ENCODE measurements at regions not wholly inside any gene's neighbourhood (a gene's known extent, or its start where the extent isn't known, plus 50 kb on each side); places are given as distances from the start of the nearest gene placed in this dataset.

DNA sequence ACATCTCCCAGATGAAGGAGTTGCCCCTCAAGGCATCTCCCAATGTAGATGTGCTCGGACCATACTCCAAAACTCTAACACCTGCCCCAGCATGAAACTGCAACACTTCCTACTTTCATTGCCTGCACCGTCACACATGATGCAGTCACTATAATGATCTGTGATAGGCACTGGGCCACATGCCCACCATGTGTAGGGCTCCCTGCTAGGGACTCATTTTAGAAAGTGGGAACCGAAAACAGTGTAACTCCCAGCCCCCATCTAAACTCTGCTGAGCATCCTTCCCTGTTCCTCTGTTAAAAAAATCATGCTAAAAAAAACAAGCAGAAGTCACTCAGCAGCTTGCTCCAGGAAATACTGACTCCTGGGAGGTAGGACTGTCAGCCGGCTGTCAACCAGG, 496.1 kb upstream of the RAB6C start:
- ChIA-PET CTCF (no interaction called here), POLR2A (no interaction called here)
- BruUV-seq (replicated peaks): no TSS peak
- TF ChIP-seq JUN (IDR thresholded peaks at IDR 0.05; ENCODE audit: borderline replicate concordance, insufficient read depth, insufficient read length, low read depth): no peak
- no peak overlapping the region for H3K4me3 ChIP-seq (replicated peaks in 1 of 3; ENCODE audit: insufficient read depth in 1 of 3, low read depth in 1 of 3, low read length in 3 of 3)
- no peaks in the 10 kb centered on the region for H3K27me3 ChIP-seq (ENCODE audit: control insufficient read depth in 2 of 2, insufficient read depth in 2 of 2, low read length in 2 of 2)
- dilution Hi-C loops (cut with MboI; ENCODE audit: extremely low pct_ligation_motif_present, low sequenced_read_pairs): no loop called here
- no peak for FAIRE-seq
- no peaks in the 10 kb centered on the region for H4K20me1 ChIP-seq (replicated peaks; ENCODE audit: control insufficient read depth, extremely low read depth, insufficient read depth, low read length)
- H3K4me2 ChIP-seq (ENCODE audit: insufficient read depth, low read length): no peak overlapping the region
- H3K36me3 ChIP-seq (ENCODE audit: control insufficient read depth in 2 of 2, extremely low read depth in 1 of 2, insufficient read depth in 2 of 2, low read length in 2 of 2): no peaks in the 10 kb centered on the region
- intact Hi-C loops (cut with micrococcal nuclease): no loop called here
- no peaks in the 10 kb centered on the region for H3K9me1 ChIP-seq (replicated peaks; ENCODE audit: control insufficient read depth, extremely low read depth, insufficient read depth, low read length)
- H3K27ac ChIP-seq (ENCODE audit: insufficient read depth, low read depth, low read length): no peak overlapping the region
- no peaks in the 10 kb centered on the region for H3K79me2 ChIP-seq (ENCODE audit: control insufficient read depth, insufficient read depth, low read length)
- DNase-seq (ENCODE audit: low read depth, low spot score): no peak
- H2AFZ ChIP-seq (ENCODE audit: low read depth, low read length): no peak overlapping the region
- H3K9me3 ChIP-seq (replicated peaks; ENCODE audit: control insufficient read depth, insufficient read depth, low read length): no peaks in the 10 kb centered on the region
- H3K9ac ChIP-seq (replicated peaks; ENCODE audit: extremely low read depth, insufficient read depth, low read length): no peak overlapping the region
- H3K4me1 ChIP-seq (ENCODE audit: control insufficient read depth, extremely low read depth, insufficient read depth, low read length): no peaks in the 10 kb centered on the region

GRCh38 chr2:129484999-129485897, 494.2 kb upstream of the RAB6C start:
- no peaks in the 10 kb centered on the region for H3K4me1 ChIP-seq (ENCODE audit: control insufficient read depth, extremely low read depth, insufficient read depth, low read length)
- no peaks in the 10 kb centered on the region for H3K9me3 ChIP-seq (replicated peaks; ENCODE audit: control insufficient read depth, insufficient read depth, low read length)
- CTCF ChIA-PET: no interaction called here
- TF ChIP-seq, protein P1, sequence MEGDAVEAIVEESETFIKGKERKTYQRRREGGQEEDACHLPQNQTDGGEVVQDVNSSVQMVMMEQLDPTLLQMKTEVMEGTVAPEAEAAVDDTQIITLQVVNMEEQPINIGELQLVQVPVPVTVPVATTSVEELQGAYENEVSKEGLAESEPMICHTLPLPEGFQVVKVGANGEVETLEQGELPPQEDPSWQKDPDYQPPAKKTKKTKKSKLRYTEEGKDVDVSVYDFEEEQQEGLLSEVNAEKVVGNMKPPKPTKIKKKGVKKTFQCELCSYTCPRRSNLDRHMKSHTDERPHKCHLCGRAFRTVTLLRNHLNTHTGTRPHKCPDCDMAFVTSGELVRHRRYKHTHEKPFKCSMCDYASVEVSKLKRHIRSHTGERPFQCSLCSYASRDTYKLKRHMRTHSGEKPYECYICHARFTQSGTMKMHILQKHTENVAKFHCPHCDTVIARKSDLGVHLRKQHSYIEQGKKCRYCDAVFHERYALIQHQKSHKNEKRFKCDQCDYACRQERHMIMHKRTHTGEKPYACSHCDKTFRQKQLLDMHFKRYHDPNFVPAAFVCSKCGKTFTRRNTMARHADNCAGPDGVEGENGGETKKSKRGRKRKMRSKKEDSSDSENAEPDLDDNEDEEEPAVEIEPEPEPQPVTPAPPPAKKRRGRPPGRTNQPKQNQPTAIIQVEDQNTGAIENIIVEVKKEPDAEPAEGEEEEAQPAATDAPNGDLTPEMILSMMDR (IDR thresholded peaks at IDR 0.05; ENCODE audit: extremely low read depth in 1 of 2, insufficient read depth in 1 of 2, low read depth in 1 of 2, low read length in 2 of 2): no peak
- TF ChIP-seq EZH2 (IDR thresholded peaks at IDR 0.05; ENCODE audit: borderline replicate concordance, low read depth, low read length, severe bottlenecking): no peak
- no peak for TF ChIP-seq JUN (IDR thresholded peaks at IDR 0.05; ENCODE audit: borderline replicate concordance, insufficient read depth, insufficient read length, low read depth)
- no peak for TF ChIP-seq POLR2AphosphoS5 (IDR thresholded peaks at IDR 0.05; ENCODE audit: insufficient read depth, low read depth, low read length)
- TF ChIP-seq GATA2 (IDR thresholded peaks at IDR 0.05; ENCODE audit: insufficient read depth, insufficient read length, low read depth, low read length): no peak
- TF ChIP-seq MAX (IDR thresholded peaks at IDR 0.05; ENCODE audit: insufficient read depth, insufficient read length): no peak
- TF ChIP-seq FOS (IDR thresholded peaks at IDR 0.05; ENCODE audit: borderline replicate concordance, insufficient read depth, low read length): no peak
- no peak for TF ChIP-seq MYC (IDR thresholded peaks at IDR 0.05; ENCODE audit: low read depth, low read length)
- no peak for TF ChIP-seq POLR2A (IDR thresholded peaks at IDR 0.05; ENCODE audit: low read depth, low read length)
- FAIRE-seq (no peak), DNase-seq (ENCODE audit: low read depth, low spot score) (no peak)
- H3K4me3 ChIP-seq (replicated peaks in 1 of 3; ENCODE audit: insufficient read depth in 1 of 3, low read depth in 1 of 3, low read length in 3 of 3): no peak overlapping the region
- dilution Hi-C loops (cut with MboI; ENCODE audit: extremely low pct_ligation_motif_present, low sequenced_read_pairs) (no loop called here), intact Hi-C loops (cut with micrococcal nuclease) (no loop called here)
- H3K27me3 ChIP-seq (ENCODE audit: control insufficient read depth in 2 of 2, insufficient read depth in 2 of 2, low read length in 2 of 2): no peaks in the 10 kb centered on the region
- no TSS peak for BruUV-seq (replicated peaks)
- H3K4me2 ChIP-seq (ENCODE audit: insufficient read depth, low read length): no peak overlapping the region
- no peaks in the 10 kb centered on the region for H4K20me1 ChIP-seq (replicated peaks; ENCODE audit: control insufficient read depth, extremely low read depth, insufficient read depth, low read length)
- POLR2A ChIA-PET: no interaction called here
- no peak overlapping the region for H3K9ac ChIP-seq (replicated peaks; ENCODE audit: extremely low read depth, insufficient read depth, low read length)
- no peak overlapping the region for H2AFZ ChIP-seq (ENCODE audit: low read depth, low read length)
- no peak overlapping the region for H3K27ac ChIP-seq (ENCODE audit: insufficient read depth, low read depth, low read length)
- H3K36me3 ChIP-seq (ENCODE audit: control insufficient read depth in 2 of 2, extremely low read depth in 1 of 2, insufficient read depth in 2 of 2, low read length in 2 of 2): no peaks in the 10 kb centered on the region
- H3K9me1 ChIP-seq (replicated peaks; ENCODE audit: control insufficient read depth, extremely low read depth, insufficient read depth, low read length): no peaks in the 10 kb centered on the region
- H3K79me2 ChIP-seq (ENCODE audit: control insufficient read depth, insufficient read depth, low read length): no peaks in the 10 kb centered on the region
